ENCODE measurements at regions not wholly inside any gene's neighbourhood (a gene's known extent, or its start where the extent isn't known, plus 50 kb on each side); places are given as distances from the start of the nearest gene placed in this dataset.
"Not testable (repeated sequence)": the region's sequence is repeated elsewhere in the genome, so short reads cannot be mapped to it uniquely, and the experiment has no call there.

DNA sequence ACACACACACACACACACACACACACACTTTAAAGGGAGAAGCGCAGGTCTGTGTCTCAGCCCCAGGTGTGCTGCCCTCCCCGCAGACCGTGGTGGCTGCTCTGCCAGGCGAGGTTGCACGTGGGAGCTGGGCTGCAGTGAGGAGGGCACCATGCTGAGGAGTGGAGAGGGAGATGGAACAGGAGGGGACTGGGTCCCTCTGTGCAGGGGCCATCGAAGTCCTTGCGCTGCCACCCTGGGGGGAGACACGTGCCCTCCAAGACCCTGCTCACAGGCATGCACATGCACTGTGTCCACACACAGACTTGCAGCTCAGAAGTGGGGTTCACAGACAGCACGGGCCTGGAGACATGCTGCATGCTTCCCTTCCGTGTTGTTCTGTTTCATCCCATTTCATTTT lies 65.5 kb upstream of the HGFAC start:
- Mint-ChIP-seq H3K36me3 (peaks cover 11 to 25% of the 10 kb centered on the region in 2 donors), H3K27ac (peak overlapping the region in 1 of 6 donors; percentile 16), H3K4me1 (peaks cover 11 to 16% (median 14%) of the 10 kb centered on the region in 3 donors), H3K27me3 (peaks cover 0 to 4% (median 2%) of the 10 kb centered on the region in 3 donors), H3K9me3 (peaks cover 16 to 31% (median 23%) of the 10 kb centered on the region in 7 donors), H3K4me3 (no peak overlapping the region)
- ATAC-seq (ENCODE audit: low read depth in 2 of 2) (no peak), DNase-seq (no peak)

DNA sequence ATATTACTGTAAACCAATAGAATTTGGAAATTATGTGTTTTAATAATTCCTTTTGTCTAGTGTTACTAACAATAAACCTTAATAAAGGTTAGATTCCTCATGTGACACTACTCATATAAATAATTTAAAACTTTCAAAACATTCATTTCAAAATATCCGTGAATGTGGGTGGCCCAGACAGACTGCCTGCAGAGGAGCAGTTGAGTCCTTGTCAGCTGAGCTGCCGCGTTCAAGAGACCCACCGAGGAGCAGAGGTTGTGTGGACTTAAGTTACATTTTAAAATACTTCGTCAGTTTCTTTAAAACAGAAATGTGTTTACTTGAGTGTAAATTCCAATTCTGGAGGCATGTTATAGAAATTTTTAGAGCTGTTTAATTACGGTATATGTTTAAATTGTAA lies 64.2 kb upstream of the HGFAC start:
- Mint-ChIP-seq H3K9me3 (peaks cover 20 to 43% (median 30%) of the 10 kb centered on the region in 7 donors), H3K27me3 (no peaks in the 10 kb centered on the region), H3K36me3 (peaks cover 15 to 36% of the 10 kb centered on the region in 2 donors), H3K27ac (no peak overlapping the region), H3K4me1 (peaks cover 9 to 11% (median 11%) of the 10 kb centered on the region in 3 donors), H3K4me3 (no peak overlapping the region)
- DNase-seq = no peak
- no peak for ATAC-seq (ENCODE audit: low read depth in 2 of 2)

DNA sequence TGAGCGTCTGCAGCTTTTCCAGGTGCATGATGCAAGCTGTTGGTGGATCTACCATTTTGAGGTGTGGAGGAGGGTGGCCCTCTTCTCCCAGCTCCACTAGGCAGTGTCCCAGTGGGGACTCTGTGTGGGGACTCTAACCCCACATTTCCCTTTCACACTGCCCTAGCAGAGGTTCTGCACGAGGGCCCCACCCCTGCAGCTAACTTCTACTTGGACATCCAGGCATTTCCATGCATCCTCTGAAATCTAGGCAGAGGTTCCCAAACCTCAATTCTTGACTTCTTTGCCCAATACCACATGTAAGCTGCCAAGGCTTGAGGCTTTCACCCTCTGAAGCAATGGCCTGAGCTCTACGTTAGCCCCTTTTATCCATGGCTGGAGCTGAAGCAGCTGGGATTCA lies 61.4 kb upstream of the HGFAC start:
- DNase-seq; H3K27me3 Mint-ChIP-seq; ATAC-seq (ENCODE audit: low read depth in 2 of 2); H3K27ac Mint-ChIP-seq; H3K4me1 Mint-ChIP-seq: not testable (repeated sequence)
- H3K4me3 Mint-ChIP-seq = peak overlapping the region in 1 of 8 donors; percentile 10
- peaks cover 15 to 39% of the 10 kb centered on the region in 2 donors for H3K36me3 Mint-ChIP-seq
- H3K9me3 Mint-ChIP-seq = peaks cover 20 to 43% (median 30%) of the 10 kb centered on the region in 7 donors

DNA sequence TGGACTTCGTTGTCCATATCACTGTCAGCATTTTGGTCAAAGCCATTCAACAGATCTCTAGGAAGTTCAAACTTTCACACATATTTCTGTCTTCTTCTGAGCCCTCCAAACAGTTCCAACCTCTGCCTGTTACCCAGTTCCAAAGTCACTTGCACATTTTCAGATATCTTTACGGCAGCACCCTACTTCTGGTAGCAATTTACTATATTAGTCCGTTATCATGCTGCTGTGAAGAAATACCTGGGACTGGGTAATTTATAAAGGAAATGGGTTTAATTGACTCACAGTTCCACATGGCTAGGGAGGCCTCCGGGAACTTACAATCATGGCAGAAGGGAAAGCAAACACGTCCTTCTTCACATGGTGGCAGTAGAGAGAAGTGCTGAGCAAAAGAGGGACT lies 60.6 kb upstream of the HGFAC start:
- not testable (repeated sequence) for H3K4me3 Mint-ChIP-seq; H3K4me1 Mint-ChIP-seq; ATAC-seq (ENCODE audit: low read depth in 2 of 2); H3K27ac Mint-ChIP-seq; H3K27me3 Mint-ChIP-seq; DNase-seq
- Mint-ChIP-seq H3K9me3 (peaks cover 20 to 43% (median 30%) of the 10 kb centered on the region in 7 donors), H3K36me3 (peaks cover 15 to 39% of the 10 kb centered on the region in 2 donors)

DNA sequence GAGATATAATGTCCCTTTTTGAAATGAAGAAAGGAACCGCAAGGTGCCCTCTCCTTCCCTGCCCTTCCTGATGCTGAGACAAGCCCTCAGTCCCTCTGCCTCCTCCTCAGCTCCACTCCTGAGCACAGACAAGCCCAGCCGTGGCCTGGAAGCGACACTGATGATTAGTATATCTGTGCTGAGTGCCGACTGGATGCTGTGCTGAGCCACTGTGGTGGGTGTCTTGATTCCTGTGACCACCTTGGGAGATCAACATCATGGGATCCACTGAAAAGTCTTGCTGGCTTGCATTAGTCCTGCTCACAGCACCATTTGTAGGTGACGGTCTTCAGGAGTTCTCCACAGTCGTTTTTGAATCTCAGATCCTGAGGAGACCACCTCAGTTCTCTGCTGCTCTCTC lies 59.5 kb upstream of the HGFAC start:
- peaks cover 0 to under 1% (median 0%) of the 10 kb centered on the region in 3 donors for H3K27me3 Mint-ChIP-seq

DNA sequence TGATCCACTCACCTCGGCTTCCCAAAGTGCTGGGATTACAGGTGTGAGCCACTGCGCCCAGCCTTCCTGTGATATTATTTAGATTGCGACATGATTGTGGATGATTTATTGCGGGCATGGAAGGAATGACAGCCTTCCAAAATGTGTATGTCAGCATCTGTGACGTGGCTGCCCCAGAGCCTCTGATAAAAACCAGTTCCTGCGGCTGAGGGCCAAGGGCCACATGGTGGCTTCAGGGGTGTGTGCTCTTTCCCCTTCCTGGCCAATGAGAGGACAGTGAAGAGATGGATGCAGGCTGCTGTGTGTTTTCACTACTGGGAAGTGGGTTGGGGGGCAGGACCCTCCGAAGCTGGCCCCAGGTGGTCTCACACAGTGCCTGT lies 57.4 kb upstream of the HGFAC start:
- DNase-seq = no peak
- Mint-ChIP-seq H3K9me3 (peaks cover 15 to 31% (median 24%) of the 10 kb centered on the region in 7 donors), H3K4me3 (no peak overlapping the region), H3K4me1 (peaks cover 28 to 33% (median 31%) of the 10 kb centered on the region in 3 donors), H3K27ac (peak overlapping the region in 1 of 6 donors; percentile 33), H3K27me3 (peaks cover 6 to 11% (median 6%) of the 10 kb centered on the region in 3 donors), H3K36me3 (peaks cover 15 to 29% of the 10 kb centered on the region in 2 donors)
- ATAC-seq (ENCODE audit: low read depth in 2 of 2) = no peak

More for the DNA sequence above, 59.5 kb upstream of the HGFAC start:
- H3K36me3 Mint-ChIP-seq = peaks cover 15 to 39% of the 10 kb centered on the region in 2 donors
- peaks cover 20 to 43% (median 30%) of the 10 kb centered on the region in 7 donors for H3K9me3 Mint-ChIP-seq
- H3K27ac Mint-ChIP-seq = peak overlapping the region in 1 of 6 donors; percentile 24
- H3K4me3 Mint-ChIP-seq = no peak overlapping the region
- H3K4me1 Mint-ChIP-seq = peaks cover 9 to 15% (median 11%) of the 10 kb centered on the region in 3 donors
- ATAC-seq (ENCODE audit: low read depth in 2 of 2) (no peak), DNase-seq (no peak)

DNA sequence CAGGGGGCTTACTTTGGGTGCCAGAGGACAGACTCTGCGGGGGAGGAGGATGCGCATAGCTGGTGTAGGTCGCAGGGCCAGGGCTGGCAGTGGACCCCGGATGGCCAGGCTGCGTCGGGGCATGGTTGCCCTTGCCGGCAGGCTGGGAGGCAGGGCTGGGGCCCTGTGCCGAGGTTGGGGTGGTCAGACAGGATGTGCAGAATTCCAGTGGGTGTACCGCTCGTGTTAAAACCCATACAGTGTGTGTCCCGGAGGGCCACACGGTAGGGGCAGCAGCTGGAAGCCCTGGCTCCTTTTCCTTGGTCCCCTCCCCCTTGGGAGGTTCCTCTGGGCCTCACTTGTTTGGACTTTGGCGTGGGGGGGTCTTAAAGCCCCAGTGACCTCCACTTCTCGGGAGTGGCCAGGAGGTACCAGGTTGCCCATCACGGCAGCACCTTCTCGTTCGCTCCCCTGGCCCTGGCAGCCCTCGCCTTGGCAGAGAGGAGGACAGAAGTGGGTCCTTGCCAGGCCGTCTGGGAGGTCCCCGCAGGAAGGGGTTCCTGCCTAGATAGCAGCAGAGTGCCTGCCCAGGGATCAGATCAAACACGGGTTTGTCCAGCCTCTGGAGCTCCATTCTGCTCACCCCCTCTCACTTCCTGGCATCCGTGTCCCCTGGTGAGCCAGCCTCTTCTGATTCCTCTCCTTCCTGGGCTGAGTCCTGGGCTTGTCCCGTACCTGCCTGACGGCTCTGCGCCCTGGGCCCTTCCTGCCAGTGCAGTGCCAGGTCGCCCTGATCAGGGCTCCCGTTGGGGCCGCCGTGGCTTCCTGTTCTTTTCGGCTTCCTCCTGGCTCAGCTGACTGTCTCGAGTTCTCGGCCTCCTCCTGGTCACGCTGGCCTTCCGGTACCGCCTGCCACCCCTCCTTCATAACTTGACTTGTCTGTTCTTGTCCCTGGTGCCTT lies 56.7 kb upstream of the HGFAC start:
- peak overlapping the region in 5 of 8 donors; percentile 10 to 71 (median 53) for H3K4me3 Mint-ChIP-seq
- H3K9me3 Mint-ChIP-seq = peaks cover 9 to 24% (median 17%) of the 10 kb centered on the region in 7 donors
- H3K27ac Mint-ChIP-seq = peak overlapping the region in 2 of 6 donors; percentile 47 to 57
- DNase-seq (no peak), ATAC-seq (ENCODE audit: low read depth in 2 of 2) (no peak)
- H3K36me3 Mint-ChIP-seq = peaks cover 9 to 22% of the 10 kb centered on the region in 2 donors
- peaks cover 11 to 12% (median 12%) of the 10 kb centered on the region in 3 donors for H3K27me3 Mint-ChIP-seq
- H3K4me1 Mint-ChIP-seq = peaks cover 32 to 40% (median 37%) of the 10 kb centered on the region in 3 donors

DNA sequence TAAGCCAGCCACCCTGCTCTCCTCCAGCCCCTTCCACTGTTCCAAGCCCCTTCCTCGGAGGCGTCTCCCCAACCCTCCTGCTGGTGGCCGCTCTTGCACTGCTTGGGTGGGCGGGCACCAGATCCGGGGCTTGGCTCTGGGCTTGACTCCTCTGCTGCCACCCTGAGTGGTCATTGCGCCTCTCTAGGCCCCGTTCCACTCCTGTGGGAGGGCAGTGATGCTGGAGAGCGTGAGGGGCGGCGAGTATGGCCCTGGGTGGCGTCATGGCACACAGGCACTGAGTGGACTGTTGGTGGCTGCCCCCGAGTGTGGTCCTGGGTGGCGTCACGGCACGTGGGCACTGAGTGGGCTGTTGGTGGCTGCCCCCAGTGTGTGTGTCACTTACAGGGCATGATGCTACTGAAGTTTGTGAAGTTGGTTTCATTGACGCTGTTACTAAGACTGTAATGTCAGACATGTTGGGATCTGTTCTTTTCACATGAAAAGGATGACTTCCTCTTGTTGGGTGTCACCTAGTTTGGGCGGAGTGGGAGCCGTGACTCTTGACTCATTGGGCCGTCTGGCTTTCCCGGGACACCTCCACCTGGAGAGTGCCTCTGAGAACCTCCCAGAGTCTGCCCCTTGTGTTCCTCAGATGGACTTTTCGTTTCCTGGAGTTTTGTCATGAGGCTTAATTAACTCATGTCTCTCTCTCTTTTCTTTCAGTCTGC lies 55.9 kb upstream of the HGFAC start:
- H3K27ac Mint-ChIP-seq = peak overlapping the region in 4 of 6 donors; percentile 36 to 59 (median 50)
- no peak for ATAC-seq (ENCODE audit: low read depth in 2 of 2)
- H3K36me3 Mint-ChIP-seq = peaks cover 8 to 18% of the 10 kb centered on the region in 2 donors
- peaks cover 11 to 18% (median 17%) of the 10 kb centered on the region in 3 donors for H3K27me3 Mint-ChIP-seq
- no peak for DNase-seq
- peaks cover 7 to 18% (median 11%) of the 10 kb centered on the region in 7 donors for H3K9me3 Mint-ChIP-seq
- peak overlapping the region in 5 of 8 donors; percentile 10 to 71 (median 53) for H3K4me3 Mint-ChIP-seq
- peaks cover 34 to 46% (median 41%) of the 10 kb centered on the region in 3 donors for H3K4me1 Mint-ChIP-seq

DNA sequence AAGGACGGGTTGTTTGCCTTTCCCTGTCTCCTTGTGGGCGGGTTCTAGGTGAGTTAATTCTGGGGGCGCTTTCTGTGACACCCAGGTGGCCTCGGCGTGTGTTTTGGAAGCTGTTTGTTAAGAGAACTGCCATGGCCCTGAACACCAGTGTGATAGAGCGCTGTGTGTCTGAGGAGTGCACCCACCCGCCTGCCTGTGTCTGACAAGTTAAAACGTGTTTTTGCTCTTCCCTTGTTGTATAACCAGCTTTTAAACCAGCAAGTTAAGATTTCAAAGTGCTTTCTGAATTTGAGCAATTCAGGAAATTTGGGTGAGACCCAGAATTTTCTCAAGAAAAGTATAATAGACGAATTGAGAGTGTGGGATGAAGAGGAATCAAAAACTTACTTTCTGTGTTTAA lies 55.2 kb upstream of the HGFAC start:
- Mint-ChIP-seq H3K4me1 (peaks cover 34 to 46% (median 41%) of the 10 kb centered on the region in 3 donors), H3K27me3 (peaks cover 11 to 18% (median 17%) of the 10 kb centered on the region in 3 donors), H3K36me3 (peaks cover under 1 to 11% of the 10 kb centered on the region in 2 donors), H3K9me3 (peaks cover under 1 to 11% (median 5%) of the 10 kb centered on the region in 7 donors), H3K4me3 (peak overlapping the region in 4 of 8 donors; percentile 23 to 66 (median 38)), H3K27ac (peak overlapping the region in 2 of 6 donors; percentile 44 to 80)
- DNase-seq (no peak), ATAC-seq (ENCODE audit: low read depth in 2 of 2) (no peak)

DNA sequence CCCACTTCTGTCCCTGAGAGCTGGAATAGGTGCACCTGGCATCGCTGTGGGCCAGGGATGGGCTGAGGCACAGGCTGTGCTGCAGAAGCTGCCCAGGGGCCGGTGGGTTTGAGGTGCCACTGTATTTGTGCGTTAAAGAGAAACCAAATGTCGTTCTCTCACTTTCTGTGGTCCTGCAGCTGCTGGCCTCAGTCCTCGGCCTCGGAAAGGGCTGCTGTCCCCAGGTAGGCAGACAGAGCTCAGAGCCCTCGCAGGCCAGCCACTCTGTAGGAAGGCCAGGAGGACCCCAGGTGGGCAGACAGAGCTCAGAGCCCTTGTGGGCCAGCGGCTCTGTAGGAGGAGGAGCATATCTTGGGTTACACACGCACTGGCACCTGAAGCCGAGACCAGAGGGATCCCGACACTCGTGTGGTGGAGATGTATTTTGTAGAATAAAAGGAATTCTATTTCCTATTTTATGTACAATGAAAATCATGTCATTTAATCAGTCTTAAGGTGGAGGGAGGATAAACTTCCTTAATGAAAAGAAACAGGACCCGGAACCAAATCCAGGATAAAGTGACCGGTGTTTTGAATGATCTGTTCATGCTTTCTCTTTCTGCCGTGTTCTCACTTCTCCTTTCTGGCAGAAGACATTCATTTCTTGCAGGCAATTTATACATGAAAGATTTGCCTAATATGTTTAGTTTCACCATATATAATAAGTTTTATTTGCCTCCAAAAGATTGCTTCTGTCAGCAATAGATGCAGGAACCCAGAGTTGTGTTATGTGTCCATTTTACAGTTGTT lies 54.4 kb upstream of the HGFAC start:
- H3K4me3 Mint-ChIP-seq = peak overlapping the region; percentile 80 to 92 (median 86)
- H3K27me3 Mint-ChIP-seq = peaks cover 15 to 22% (median 17%) of the 10 kb centered on the region in 3 donors
- H3K27ac Mint-ChIP-seq = peak overlapping the region; percentile 80 to 96 (median 87)
- H3K9me3 Mint-ChIP-seq = peaks cover 0 to 4% (median 0%) of the 10 kb centered on the region in 7 donors
- peaks cover 0 to 5% of the 10 kb centered on the region in 2 donors for H3K36me3 Mint-ChIP-seq
- peaks cover 34 to 46% (median 41%) of the 10 kb centered on the region in 3 donors for H3K4me1 Mint-ChIP-seq
- peak; percentile 45 for DNase-seq
- peak; percentile 56 to 58 for ATAC-seq (ENCODE audit: low read depth in 2 of 2)

DNA sequence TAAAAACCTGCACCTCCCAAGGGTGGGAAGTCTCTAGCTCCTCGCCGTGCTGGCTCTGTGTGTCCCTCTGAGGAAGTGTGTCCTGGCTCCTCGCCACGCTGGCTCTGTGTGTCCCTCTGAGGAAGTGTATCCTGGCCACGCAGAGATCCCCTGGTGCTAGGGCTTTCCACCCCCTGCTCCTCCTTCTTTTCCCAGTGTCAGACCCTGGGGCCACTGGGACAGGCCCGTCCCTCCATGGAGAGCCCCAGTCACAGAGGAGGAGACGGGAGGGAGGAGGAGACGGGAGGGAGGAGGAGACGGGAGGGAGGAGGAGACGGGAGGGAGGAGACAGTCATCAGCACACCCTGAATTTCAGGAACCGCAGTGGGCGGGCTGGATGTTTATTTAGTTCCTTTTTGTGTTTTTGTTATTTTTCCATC lies 53.8 kb upstream of the HGFAC start:
- H3K4me1 Mint-ChIP-seq = peaks cover 34 to 46% (median 41%) of the 10 kb centered on the region in 3 donors
- H3K36me3 Mint-ChIP-seq = no peaks in the 10 kb centered on the region
- no peaks in the 10 kb centered on the region for H3K9me3 Mint-ChIP-seq
- H3K27ac Mint-ChIP-seq = peak overlapping the region; percentile 54 to 96 (median 86)
- ATAC-seq (ENCODE audit: low read depth in 2 of 2) (peak; percentile 29 to 41), DNase-seq (no peak)
- H3K27me3 Mint-ChIP-seq = peaks cover 16 to 27% (median 17%) of the 10 kb centered on the region in 3 donors
- H3K4me3 Mint-ChIP-seq = peak overlapping the region; percentile 80 to 92 (median 86)

DNA sequence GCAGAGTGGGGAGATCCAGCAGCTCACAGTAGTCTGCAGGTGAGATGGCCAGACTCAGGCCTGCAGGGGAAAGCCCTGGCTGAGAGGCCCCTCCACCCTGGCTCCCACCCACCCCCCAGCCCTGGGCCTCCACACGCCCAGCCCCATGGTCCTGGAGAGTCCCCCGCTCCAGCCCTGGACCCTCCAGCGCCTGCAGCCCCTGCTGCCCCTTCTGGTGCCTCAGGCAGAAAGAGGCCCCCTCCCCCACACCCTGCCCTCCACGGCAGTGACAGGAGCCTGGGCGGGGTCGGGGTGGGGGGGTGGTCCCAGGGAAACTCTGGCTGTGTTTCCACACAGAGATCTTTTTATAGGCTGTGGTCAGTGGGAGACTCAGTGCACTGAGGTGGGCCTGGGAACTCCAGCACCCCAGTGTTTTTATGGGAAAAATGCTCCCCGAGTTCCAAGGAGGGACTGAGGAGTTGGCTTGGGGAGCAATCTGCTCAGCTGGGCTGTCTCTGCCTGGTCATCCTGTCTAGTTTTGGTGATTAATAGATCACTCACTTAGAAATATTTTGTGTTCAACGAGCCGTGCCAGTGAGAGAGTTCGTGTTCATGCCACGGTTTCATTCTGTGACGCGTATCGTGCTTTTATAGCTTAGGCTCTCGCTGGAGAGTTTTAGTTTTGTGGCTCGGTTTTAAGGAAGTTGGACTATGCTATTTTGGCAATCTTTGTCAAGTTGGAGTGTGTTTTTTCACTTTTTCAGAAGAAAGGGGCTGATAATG lies 53.1 kb upstream of the HGFAC start:
- no peaks in the 10 kb centered on the region for H3K36me3 Mint-ChIP-seq
- peak; percentile 40 for DNase-seq
- ATAC-seq (ENCODE audit: low read depth in 2 of 2) = peak; percentile 86 to 87
- peaks cover 16 to 27% (median 17%) of the 10 kb centered on the region in 3 donors for H3K27me3 Mint-ChIP-seq
- H3K4me3 Mint-ChIP-seq = peak overlapping the region; percentile 80 to 97 (median 88)
- peak overlapping the region; percentile 36 to 97 (median 82) for H3K27ac Mint-ChIP-seq
- peaks cover 34 to 46% (median 41%) of the 10 kb centered on the region in 3 donors for H3K4me1 Mint-ChIP-seq
- no peaks in the 10 kb centered on the region for H3K9me3 Mint-ChIP-seq

All from naive B cell (primary cell).